Smooth muscle cell (in vitro differentiated cells): ENCODE measurements at regions not wholly inside any gene's neighbourhood (a gene's known extent, or its start where the extent isn't known, plus 50 kb on each side); places are given as distances from the start of the nearest gene placed in this dataset.
A peak's percentile ranks its signal among the peaks of the same experiment; 100 is the strongest.

Experiments used
- DNase-seq: peaks from one replicate; lab custom pipeline; 2025; ENCODE audit not compliant: unreplicated experiment; lab: John Stamatoyannopoulos, UW
- H2AFZ ChIP-seq: fragments of 200-600 bp; sonication (generic); 2 replicates; pipeline ENCODE4 v1.6.0; 2016; ENCODE audit warnings: antibody characterized with exemption, low read depth, mild to moderate bottlenecking
- H3F3A ChIP-seq: fragments of 200-600 bp; sonication (generic); 2 replicates; pipeline ENCODE4 v1.6.0; 2017; ENCODE audit warnings: antibody characterized with exemption, low read depth
- H3K27ac ChIP-seq: fragments of 200-600 bp; sonication (generic); 2 replicates; pipeline ENCODE4 v1.5.1; 2016; ENCODE audit warnings: low read depth, mild to moderate bottlenecking
- H3K27me3 ChIP-seq: fragments of 200-600 bp; sonication (generic); 2 replicates; pipeline ENCODE4 v1.6.1; 2016; ENCODE audit warnings: low read depth, mild to moderate bottlenecking
- H3K36me3 ChIP-seq: fragments of 200-600 bp; sonication (generic); 2 replicates; pipeline ENCODE4 v1.5.1; 2016; ENCODE audit warnings: low read depth
- H3K4me1 ChIP-seq: fragments of 200-600 bp; sonication (generic); 2 replicates; pipeline ENCODE4 v1.5.1; 2016; ENCODE audit warnings: low read depth
- H3K4me2 ChIP-seq: fragments of 200-600 bp; sonication (generic); 2 replicates; pipeline ENCODE4 v1.6.0; 2016; ENCODE audit warnings: mild to moderate bottlenecking
- H3K4me3 ChIP-seq: fragments of 200-600 bp; sonication (generic); 2 replicates; pipeline ENCODE4 v1.5.1; 2016; ENCODE audit warnings: mild to moderate bottlenecking
- H3K79me2 ChIP-seq: fragments of 200-600 bp; sonication (generic); 2 replicates; pipeline ENCODE4 v1.6.0; 2016; ENCODE audit warnings: low read depth, mild to moderate bottlenecking
- H3K9ac ChIP-seq: fragments of 200-600 bp; sonication (generic); 2 replicates; pipeline ENCODE4 v1.6.0; 2016; ENCODE audit warnings: low read depth
- H3K9me3 ChIP-seq: fragments of 200-600 bp; sonication (generic); replicated peaks from 2 replicates; pipeline ENCODE4 v1.5.1; 2016; ENCODE audit warnings: low read depth
- H4K20me1 ChIP-seq: fragments of 200-600 bp; sonication (generic); 2 replicates; pipeline ENCODE4 v1.6.0; 2016; ENCODE audit warnings: low read depth
- WGBS: methylation state at CpG from one replicate; pipeline ENCODE4 v1.1.7; 2016; ENCODE audit warnings: low lambda C conversion rate; 5-methylcytosine and 5-hydroxymethylcytosine counted together
- TF ChIP-seq, protein P1 (sequence below): fragments of 200-600 bp; sonication (generic); IDR thresholded peaks from 2 replicates; pipeline ENCODE4 v1.5.1; 2017; ENCODE audit warnings: borderline replicate concordance, mild to moderate bottlenecking, antibody characterized with exemption; ENCODE audit not compliant: insufficient read depth, poor library complexity, severe bottlenecking

- Histone ChIP-seq H3K36me3 (no peaks in the 10 kb centered on the region), H3K79me2 (no peaks in the 10 kb centered on the region), H3K9me3 (no peaks in the 10 kb centered on the region), H3K27ac (no peak overlapping the region), H3K4me2 (no peak overlapping the region), H3K27me3 (no peaks in the 10 kb centered on the region), H3K9ac (no peak overlapping the region), H4K20me1 (no peaks in the 10 kb centered on the region), H3F3A (no peaks in the 10 kb centered on the region), H2AFZ (no peak overlapping the region), H3K4me3 (no peak overlapping the region), H3K4me1 (no peaks in the 10 kb centered on the region)
- TF ChIP-seq, protein P1, sequence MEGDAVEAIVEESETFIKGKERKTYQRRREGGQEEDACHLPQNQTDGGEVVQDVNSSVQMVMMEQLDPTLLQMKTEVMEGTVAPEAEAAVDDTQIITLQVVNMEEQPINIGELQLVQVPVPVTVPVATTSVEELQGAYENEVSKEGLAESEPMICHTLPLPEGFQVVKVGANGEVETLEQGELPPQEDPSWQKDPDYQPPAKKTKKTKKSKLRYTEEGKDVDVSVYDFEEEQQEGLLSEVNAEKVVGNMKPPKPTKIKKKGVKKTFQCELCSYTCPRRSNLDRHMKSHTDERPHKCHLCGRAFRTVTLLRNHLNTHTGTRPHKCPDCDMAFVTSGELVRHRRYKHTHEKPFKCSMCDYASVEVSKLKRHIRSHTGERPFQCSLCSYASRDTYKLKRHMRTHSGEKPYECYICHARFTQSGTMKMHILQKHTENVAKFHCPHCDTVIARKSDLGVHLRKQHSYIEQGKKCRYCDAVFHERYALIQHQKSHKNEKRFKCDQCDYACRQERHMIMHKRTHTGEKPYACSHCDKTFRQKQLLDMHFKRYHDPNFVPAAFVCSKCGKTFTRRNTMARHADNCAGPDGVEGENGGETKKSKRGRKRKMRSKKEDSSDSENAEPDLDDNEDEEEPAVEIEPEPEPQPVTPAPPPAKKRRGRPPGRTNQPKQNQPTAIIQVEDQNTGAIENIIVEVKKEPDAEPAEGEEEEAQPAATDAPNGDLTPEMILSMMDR: no peak
- DNase-seq: no peak
Observed at GRCh38 chr12:91290354-91290753, 107.7 kb upstream of the DCN start.

GRCh38 chr12:91289906-91290305 is 107.3 kb upstream of the DCN start:
- DNase-seq: no peak
- Histone ChIP-seq H4K20me1 (no peaks in the 10 kb centered on the region), H3K36me3 (no peaks in the 10 kb centered on the region), H3K27me3 (no peaks in the 10 kb centered on the region), H3K9me3 (no peaks in the 10 kb centered on the region), H3K9ac (no peak overlapping the region), H3K4me3 (no peak overlapping the region), H3K27ac (peak overlapping the region; percentile 8), H2AFZ (peak overlapping the region; percentile 78), H3F3A (no peaks in the 10 kb centered on the region), H3K4me1 (no peaks in the 10 kb centered on the region), H3K4me2 (peak overlapping the region; percentile 19), H3K79me2 (no peaks in the 10 kb centered on the region)
- 46% methylated on average over 3 of the region's 3 CpGs for WGBS
- TF ChIP-seq, protein P1: no peak

- H3K9me3 ChIP-seq: no peaks in the 10 kb centered on the region
- H4K20me1 ChIP-seq: no peaks in the 10 kb centered on the region
- H3K9ac ChIP-seq: no peak overlapping the region
- no peak overlapping the region for H3K27ac ChIP-seq
- H3K79me2 ChIP-seq: no peaks in the 10 kb centered on the region
- no peaks in the 10 kb centered on the region for H3K4me1 ChIP-seq
- DNase-seq: no peak
- no peaks in the 10 kb centered on the region for H3K36me3 ChIP-seq
- H3K4me3 ChIP-seq: no peak overlapping the region
- H3K4me2 ChIP-seq: peak overlapping the region; percentile 19
- no peaks in the 10 kb centered on the region for H3K27me3 ChIP-seq
- no peaks in the 10 kb centered on the region for H3F3A ChIP-seq
- no peak overlapping the region for H2AFZ ChIP-seq
- TF ChIP-seq, protein P1: no peak
- WGBS: 58% methylated on average over 1 of the region's 1 CpG
Observed at GRCh38 chr12:91289072-91289471, 106.5 kb upstream of the DCN start.

DNA sequence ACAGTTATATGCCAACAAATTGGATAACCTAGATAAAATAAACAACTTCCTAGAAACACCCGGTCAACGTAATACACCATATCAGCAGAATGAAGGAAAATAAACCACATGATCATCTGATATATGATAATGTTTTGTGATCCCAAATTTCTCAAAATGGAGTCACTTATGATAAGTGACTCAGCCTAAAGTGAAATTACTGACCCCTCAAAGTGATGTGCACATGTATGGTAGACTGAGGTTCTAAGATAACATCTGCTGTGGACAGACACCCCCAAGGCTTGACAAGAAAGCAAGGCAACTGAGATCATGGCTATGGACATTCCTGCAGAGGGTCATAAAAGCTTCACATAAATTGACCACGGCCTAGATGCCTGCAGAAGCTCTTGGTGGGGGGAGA is 105.1 kb upstream of the DCN start:
- Histone ChIP-seq H3K4me3 (no peak overlapping the region), H3F3A (no peaks in the 10 kb centered on the region), H4K20me1 (no peaks in the 10 kb centered on the region), H3K9ac (no peak overlapping the region), H3K79me2 (no peaks in the 10 kb centered on the region), H3K4me2 (no peak overlapping the region), H2AFZ (peak overlapping the region; percentile 23), H3K27ac (no peak overlapping the region), H3K4me1 (no peaks in the 10 kb centered on the region), H3K27me3 (no peaks in the 10 kb centered on the region), H3K9me3 (no peaks in the 10 kb centered on the region), H3K36me3 (no peaks in the 10 kb centered on the region)
- 31% methylated on average over 3 of the region's 3 CpGs for WGBS
- no peak for DNase-seq
- TF ChIP-seq, protein P1: no peak
